Activated CD4-positive, alpha-beta T cell treated with anti-CD3 and anti-CD28 coated beads, Interleukin-10, Interleukin-2, amounts not matched to agents 100 ng/mL and 50 ng/mL, durations not matched to agents 16 hours and 8 hours (primary cell): ENCODE measurements at regions not wholly inside any gene's neighbourhood (a gene's known extent, or its start where the extent isn't known, plus 50 kb on each side); places are given as distances from the start of the nearest gene placed in this dataset.

Experiments
- DNase-seq: peaks from one replicate; pipeline ENCODE4 v3.0.0-alpha.2; 2020

GRCh38 chr6:63371104-63371715 is 51.4 kb upstream of the LGSN start:
- DNase-seq: no peak

GRCh38 chr6:63372951-63373533 is 53.3 kb upstream of the LGSN start:
- no peak for DNase-seq

DNA sequence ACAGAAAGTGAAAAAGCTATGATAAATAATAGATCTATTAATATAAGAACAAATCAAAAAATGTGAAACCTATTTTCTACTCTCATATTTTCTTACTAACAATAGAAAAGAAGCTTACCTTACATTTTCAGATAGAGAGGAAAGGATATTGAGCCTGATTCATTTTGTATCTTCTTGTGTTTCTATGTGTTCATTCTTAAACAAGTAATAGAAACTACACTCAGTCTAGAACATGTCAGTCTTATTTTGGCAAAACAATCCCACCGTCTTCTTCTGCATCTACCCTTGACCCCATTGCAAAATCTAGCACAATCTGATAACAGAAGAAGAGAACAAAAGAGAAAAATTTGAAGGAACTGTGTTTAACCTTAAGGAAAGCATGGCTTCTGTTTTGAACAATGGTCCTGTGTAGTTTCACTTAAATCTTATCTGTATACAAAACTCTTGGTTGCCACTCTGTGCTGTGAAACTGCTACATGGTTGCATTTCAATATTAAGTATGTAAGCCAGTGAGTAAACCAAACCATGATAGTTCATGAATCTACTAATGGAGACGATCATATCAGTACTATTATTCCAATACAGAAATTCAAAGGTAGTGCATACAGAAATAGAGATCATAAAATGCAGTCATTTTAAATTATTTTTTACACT is 69.5 kb upstream of the LGSN start:
- DNase-seq: no peak

DNA sequence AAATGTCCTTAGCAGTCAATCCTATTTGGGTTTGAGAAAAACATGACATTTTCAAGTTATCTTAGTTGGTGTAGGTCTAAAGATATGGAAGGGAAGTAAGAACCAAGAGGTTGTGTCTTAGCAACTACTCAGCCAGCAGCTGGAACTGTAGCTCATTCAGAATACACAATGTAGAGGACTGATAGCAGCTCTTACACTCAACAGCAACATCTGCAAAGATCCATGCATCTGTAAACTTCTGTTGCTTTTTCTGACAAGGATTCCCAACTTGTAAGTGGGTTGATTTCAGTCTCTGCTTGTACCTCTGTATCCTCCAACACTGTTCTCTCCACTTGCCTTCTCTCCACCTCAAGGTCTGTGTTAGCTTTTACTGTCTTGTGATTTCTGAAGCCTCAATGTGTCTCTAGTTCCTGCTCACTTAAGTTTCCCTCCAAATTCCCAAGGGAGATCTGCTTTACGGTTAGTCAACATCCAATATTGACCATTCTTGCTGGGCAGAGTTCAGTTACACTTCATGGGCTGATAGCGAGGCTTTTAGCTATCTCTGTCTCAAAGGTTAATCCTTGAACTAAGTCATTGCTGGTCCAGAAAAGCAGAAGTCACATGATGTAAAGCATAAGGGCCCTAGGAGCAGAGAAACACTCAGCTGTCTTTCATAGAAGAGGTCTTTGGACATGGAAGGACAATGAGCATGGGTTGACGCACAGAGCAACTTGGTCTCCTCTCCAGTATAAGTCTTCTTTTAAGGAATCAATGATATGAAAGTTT is 71.6 kb upstream of the LGSN start:
- no peak for DNase-seq

DNA sequence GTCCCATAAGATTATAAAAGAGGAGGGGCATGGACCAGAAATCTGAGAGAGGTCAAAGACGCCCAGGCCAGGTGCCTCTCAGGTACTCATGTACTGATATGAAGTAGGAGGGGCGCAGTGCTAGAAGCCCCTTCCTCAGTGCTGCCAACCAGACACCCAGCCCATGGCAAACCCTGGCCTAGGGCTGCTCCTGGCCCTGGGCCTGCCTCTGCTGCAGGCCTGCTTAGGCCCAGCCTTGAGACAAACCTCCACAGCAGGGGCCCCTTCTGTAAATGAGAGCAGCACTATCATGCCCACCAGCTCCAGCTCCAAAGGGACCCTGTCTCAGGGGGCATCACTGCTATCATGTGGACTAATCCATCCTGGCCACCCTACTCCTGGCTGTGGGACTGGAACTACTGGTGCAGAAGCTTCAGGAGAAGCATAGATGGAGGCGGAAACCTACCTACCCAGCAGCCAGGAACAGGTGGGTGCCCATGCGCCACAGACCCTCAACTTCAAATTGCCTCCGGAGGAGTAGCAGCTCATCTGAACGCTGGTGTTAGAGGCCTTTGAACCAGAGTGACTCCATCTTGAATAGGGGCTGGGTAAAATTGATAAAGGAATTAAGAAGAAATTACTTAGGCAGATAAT is 72.4 kb upstream of the LGSN start:
- no peak for DNase-seq

GRCh38 chr6:63394656-63395308 is 75.0 kb upstream of the LGSN start:
- no peak for DNase-seq

DNA sequence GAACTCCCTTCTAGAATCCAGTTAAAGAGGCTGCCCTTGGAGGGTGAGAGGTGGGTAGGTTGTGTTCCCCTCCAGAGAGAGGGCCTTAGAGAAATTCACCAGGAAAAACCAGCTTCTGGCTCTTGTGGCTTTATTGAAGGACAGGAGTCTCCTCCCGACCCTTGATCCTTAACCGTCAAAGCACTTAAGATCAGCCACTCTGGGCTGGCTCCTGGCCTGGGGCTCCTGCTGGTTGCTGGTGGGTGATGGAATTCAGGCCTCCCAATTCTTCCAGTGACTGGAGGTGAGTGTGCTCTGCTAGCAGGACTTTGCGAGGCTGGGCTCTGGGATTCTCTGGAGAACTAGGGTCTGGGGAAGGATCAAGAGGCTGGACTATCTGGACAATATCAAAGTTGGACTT is 75.6 kb upstream of the LGSN start:
- no peak for DNase-seq

GRCh38 chr6:63403725-63404124 is 83.9 kb upstream of the LGSN start:
- no peak for DNase-seq

GRCh38 chr6:63410435-63411426 is 90.9 kb upstream of the LGSN start:
- DNase-seq: no peak

DNA sequence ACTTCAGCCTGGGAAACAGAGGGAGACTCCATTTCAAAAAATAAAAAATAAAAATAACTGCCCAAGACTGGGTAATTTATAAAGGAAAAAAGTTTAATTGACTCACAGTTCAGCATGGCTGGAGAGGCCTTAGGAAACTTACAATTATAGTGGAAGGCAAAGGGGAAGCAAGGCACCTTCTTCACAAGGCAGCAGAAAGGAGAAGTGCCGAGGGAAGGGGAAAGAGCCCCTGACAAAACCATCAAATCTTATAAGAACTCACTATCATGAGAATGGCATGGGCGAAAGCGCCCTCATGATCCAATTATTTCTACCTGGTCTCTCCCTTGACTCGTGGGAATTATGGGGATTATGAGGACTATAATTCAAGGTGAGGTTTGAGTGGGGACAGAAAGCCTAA is 95.5 kb upstream of the LGSN start:
- DNase-seq: no peak

DNA sequence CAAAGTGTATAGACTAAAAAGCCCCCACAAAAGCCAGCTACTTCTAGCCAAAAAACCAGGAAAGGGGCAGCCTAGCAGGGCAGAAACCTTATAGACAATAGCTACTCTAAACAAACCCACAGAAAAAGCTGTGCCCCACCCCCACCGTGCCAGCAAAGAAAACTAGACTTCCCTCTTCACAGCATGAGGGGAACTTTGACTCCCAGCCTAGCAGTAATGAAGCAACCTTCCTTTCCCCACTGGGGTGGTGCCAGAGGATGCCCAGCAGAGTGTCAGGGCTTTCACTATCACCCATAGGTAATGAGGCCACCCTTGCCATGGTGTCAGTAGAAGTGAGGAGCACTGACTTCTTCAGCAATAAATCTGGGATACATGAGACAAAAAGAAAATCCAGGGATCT is 99.0 kb upstream of the LGSN start:
- DNase-seq: no peak

DNA sequence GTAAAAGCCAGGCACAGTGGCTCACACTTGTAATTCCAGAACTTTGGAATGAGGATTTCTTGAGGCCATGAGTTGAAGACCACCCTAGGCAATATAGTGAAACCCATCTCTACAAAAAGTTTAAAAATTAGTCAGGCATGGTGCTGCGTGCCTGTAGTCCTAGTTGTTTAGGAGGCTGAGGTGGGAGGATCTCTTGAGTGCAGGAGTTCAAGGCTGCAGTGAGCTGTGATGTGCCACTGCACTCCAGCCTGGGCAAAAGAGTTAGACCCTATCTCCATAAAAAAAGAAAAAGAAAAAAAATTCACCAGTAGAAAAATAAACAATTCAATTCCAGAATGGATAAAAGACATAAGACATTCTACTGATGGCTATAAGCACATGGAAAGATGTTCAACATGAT is 104.9 kb upstream of the LGSN start:
- no peak for DNase-seq

DNA sequence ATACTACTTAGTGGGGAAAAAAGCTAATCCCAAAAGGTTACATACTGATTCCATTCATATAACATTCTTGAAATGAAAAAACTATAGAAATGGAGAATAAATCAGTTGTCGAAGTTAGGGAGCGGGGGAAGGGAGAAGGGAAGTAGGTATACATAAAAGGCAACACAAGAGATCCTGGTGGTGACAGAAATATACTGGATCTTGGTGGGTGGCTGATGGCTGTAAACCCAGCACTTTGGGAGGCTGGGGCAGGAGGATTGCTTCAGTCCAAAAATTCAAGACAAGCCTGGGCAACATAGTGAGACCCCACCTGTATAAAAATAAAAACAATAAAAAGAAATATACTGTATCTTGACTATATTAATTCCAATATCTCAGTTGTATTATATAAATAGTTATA is 105.7 kb upstream of the LGSN start:
- no peak for DNase-seq

GRCh38 chr6:63426844-63427243 is 107.1 kb upstream of the LGSN start:
- DNase-seq: no peak

DNA sequence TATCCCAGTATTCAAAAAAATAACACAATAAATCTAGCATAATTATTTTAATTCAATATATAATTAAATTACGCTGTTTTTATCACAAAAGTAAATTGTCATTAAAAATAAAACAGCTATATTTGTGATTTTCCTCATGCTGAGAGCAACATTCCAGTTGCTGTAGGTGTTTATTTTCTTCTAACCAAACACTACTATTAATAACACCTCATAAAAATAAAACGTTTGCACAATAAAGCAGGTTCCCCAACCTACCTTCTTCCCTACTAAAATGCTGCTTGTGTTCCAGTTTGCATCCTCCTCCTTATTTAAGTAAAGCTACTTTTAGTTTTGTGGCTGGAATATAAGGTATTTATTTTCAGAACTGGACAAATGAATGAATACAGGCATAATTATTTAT is 108.2 kb upstream of the LGSN start:
- DNase-seq: no peak

GRCh38 chr6:63430985-63431519 is 111.3 kb upstream of the LGSN start:
- no peak for DNase-seq

DNA sequence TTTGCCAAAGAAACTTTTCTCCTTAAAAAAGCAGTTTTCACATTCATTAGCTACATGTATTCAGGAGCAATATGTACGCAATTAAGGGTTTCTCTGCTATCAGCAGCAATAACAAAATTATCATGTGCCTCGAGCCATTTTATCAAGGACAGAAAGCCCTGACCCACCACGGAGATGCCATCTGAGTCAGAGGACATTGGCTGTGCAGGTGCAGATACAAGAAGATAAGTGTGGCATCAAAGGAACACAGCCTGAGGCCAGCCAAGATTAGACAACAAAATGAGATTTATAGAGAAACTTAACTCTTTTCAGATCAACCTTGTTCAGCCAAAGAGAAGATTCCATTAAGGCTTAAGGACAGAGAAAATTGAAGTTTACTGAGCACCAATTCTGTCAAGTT is 115.2 kb upstream of the LGSN start:
- no peak for DNase-seq

GRCh38 chr6:63436356-63436755 is 116.6 kb upstream of the LGSN start:
- DNase-seq: no peak

GRCh38 chr6:63437058-63437457 is 117.3 kb upstream of the LGSN start:
- DNase-seq: no peak

DNA sequence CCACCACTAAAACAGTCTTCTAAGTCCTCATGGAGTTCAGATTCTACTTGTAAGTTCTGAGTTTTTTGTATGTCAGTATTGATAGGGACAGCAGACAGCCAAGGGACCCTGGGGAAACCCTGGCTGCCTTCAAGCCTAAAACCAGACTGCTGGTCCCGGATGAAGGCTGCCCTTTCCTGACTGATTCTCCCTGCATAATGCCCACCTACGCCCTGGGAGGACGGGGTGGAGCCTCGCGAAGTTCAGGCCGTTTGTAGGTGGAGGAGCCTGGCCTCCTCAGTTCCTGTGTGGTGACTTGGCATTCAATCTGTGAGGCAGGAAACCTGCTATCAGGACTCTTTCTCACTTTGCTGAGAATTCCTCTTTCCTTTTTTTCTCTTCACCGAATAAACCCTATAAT is 120.3 kb upstream of the LGSN start:
- DNase-seq: no peak

DNA sequence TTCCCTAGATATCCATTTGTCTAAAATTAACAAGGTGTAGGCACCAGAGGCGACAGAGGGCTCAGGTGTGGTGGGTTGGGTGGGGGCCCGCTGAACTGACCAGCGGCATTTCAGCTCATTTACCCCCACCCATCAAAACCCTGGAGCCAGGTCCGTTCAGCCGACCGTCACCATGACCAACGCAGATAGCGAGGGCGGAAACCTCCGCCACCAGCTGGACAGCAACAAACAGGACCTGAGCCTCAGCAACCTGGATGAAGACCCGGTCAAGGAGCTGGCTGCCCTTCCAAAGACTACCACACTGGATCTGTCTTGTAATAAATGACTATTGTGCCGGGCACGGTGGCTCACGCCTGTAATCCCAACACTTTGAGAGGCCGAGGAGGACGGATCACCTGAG is 120.8 kb upstream of the LGSN start:
- no peak for DNase-seq
